GM20000 (cell line): ENCODE measurements at regions not wholly inside any gene's neighbourhood (a gene's known extent, or its start where the extent isn't known, plus 50 kb on each side); places are given as distances from the start of the nearest gene placed in this dataset.
"Not testable (repeated sequence)": the region's sequence is repeated elsewhere in the genome, so short reads cannot be mapped to it uniquely, and the experiment has no call there.

Experiments
- DNase-seq: peaks from one replicate; pipeline ENCODE4 v3.0.0; 2012; ENCODE audit warnings: low spot score
- TF ChIP-seq, protein P1 (sequence below): IDR thresholded peaks from 2 replicates; pipeline ENCODE4 v1.5.1; 2012; ENCODE audit warnings: mild to moderate bottlenecking, control low read depth; ENCODE audit errors: extremely low read depth, missing control alignments

DNA sequence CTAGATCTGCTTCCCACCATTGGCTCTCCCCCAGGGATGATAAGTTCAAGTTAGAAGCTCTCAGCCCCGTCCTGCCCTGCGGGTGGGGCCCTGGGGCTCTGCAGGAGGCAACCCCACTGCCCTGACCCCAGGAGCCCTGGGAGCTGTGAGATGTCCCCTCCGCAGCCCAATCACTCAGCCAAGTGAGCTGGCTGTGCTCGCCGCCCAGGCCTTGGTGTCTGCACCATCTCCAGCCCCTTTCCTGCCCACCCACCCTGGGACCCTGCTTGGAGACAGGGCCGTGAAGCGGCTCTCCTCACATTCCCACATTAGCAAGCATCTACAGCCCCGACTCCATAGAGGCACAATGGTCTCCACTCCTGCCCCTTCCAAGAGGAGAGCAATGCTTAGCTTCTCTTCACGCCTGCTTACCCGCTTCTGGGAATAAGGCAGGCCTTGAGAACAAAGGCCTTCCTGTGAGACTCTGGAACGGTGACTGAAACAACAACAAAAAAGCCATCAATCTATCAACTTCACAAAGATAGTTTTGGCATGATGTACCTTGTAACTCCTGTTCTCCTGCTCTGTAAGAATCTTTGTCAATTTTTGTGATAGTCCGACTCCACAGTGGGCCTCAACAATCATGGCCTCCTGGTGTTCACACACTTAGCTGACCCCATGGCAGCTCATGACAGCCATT is 67.7 kb downstream of the FOXL3 start:
- TF ChIP-seq, protein P1, sequence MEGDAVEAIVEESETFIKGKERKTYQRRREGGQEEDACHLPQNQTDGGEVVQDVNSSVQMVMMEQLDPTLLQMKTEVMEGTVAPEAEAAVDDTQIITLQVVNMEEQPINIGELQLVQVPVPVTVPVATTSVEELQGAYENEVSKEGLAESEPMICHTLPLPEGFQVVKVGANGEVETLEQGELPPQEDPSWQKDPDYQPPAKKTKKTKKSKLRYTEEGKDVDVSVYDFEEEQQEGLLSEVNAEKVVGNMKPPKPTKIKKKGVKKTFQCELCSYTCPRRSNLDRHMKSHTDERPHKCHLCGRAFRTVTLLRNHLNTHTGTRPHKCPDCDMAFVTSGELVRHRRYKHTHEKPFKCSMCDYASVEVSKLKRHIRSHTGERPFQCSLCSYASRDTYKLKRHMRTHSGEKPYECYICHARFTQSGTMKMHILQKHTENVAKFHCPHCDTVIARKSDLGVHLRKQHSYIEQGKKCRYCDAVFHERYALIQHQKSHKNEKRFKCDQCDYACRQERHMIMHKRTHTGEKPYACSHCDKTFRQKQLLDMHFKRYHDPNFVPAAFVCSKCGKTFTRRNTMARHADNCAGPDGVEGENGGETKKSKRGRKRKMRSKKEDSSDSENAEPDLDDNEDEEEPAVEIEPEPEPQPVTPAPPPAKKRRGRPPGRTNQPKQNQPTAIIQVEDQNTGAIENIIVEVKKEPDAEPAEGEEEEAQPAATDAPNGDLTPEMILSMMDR: no peak
- DNase-seq: no peak

DNA sequence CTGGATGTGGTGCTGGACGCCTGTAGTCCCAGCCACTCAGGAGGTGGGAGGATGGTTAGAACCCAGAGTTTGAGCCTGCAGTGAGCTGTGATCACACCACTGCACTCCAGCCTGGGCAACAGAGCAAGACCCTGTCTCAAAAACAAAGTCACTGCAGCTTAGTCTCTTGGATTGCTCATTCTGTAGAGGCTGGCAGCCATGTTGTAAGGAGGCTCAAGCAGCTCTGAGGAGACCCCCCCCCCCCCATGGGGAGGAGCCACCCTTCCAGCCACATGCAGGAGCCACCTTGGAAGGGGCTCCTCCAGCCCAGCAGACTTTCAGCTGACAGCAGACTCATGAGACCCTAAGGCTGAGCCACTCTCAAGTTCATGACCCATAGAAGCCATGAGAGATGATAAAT is 68.4 kb downstream of the FOXL3 start:
- TF ChIP-seq, protein P1: no peak
- DNase-seq: no peak

DNA sequence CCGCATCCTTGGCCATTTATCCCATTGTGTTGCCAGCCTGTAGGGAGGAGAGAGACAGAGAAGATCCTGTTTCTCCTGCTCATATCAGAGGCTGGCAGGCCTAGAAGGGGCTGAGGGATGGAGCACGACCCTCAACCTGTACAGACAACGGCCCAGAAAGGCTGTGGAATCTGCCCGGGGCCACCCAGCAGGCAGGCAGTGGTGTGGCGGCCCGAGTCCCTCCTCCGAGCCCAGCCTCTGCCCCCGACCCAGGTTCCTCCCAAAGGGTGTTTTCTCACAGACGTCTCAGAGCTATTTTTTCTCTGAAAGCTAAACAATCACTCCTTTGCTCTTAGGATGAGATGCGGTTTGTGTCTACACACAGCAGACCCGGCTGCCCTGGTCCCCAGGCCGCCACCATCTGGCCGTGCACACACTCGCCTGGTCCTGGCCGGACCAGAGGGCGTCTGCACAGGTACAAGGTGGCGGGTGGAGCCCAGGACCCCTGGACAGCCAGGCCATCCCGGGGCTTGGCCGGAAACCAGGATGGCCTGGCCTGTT is 69.3 kb downstream of the FOXL3 start:
- TF ChIP-seq, protein P1: no peak
- DNase-seq: no peak

DNA sequence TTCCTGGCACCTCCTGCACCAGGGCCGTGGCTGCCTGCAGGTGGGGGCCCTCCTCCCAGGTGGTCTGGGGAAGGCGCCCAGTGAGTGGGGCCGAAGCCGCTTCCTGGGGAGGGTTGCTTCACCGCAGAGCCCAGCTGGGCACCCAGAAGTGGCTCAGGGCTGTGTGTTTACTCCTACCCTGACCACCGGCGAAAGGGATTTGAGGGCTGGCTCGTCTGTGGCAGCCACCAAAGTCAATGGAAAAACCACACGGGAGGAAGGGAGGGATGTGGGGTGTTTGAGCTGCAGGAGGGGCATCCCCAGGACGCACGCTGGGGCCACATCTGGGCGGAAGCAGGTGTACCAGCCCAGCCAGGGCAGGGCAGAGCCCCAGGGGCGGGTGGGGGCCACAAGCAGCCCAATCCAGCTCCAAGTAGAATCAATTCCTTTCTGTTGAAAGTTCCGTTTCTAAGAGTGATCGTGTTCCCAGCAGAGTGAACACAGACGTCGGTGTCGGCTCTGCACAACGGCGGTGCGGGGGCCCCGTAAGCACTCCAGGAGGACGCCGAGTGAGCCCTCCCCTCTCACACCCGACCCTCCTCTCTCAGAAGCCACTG is 69.9 kb downstream of the FOXL3 start:
- DNase-seq: no peak
- TF ChIP-seq, protein P1: no peak

DNA sequence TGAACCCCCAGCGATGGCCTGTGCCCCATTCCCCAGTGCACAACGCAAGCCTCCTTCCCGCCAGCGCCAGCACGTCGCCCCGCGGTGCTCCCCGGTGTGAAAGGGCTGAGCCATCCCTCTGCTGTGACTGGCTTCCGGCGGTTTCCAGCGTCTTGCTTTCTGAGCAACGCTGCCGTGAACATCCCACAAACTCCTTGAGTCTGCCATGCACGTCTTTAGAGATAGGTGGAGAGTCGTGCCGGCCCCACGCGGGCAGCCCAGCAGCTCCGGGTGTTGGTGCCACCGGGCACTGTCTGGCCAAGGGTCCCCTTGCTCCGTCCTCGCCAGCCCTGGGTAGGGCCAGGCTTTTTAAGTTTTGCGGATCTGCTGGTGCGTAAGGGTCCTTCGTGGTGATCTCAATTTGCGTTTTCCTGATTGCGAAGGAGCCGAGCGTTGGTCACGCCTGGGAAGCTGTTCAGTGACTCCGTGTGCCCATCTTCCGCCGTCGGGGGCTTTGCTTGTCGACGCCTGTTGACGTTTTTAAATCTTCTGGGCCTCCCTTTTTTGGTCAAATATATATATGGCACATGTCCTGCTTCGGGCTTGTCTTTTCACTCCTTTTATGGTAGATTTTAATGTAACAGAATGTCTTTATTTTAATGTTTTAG is 70.6 kb downstream of the FOXL3 start:
- TF ChIP-seq, protein P1: no peak
- no peak for DNase-seq

DNA sequence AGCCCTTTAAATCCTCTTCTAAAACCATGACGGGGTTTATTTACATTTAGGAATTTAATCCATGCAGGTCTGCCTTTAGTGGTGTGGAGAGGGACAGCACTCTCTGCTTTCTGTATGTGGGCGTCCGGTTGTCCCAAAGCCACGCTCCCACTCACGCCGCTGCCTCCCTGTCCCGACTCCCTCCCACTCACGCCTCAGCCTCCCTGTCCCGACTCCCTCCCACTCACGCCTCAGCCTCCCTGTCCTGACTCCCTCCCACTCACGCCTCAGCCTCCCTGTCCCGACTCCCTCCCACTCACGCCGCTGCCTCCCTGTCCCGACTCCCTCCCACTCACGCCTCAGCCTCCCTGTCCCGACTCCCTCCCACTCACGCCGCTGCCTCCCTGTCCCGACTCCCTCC is 71.2 kb downstream of the FOXL3 start:
- not testable (repeated sequence) for DNase-seq

DNA sequence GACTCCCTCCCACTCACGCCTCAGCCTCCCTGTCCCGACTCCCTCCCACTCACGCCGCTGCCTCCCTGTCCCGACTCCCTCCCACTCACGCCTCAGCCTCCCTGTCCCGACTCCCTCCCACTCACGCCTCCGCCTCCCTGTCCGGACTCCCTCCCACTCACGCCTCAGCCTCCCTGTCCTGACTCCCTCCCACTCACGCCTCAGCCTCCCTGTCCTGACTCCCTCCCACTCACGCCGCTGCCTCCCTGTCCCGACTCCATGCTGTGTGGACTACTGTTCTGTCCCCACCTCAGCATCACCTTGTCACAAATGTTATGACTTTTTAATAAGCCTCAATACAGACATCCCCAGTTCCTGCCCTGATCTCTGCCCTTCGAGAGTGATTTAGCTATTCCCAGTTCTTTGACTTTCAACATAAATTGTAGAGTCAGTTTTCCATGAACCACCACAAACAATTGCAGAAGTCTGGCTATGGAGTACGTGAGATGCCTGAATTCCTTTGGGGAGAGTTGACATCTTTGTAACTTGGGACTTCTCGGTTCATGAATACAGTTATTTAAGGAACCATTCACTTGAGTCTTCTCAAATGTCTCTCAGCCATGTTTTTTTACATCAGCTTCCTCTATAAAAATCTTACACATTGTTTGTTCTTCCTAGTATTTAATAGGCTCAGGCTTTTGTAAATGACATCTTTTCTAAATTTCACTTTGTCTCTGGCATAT is 71.9 kb downstream of the FOXL3 start:
- TF ChIP-seq, protein P1: no peak
- no peak for DNase-seq
